HG02678 (cell line): ENCODE measurements at regions not wholly inside any gene's neighbourhood (a gene's known extent, or its start where the extent isn't known, plus 50 kb on each side); places are given as distances from the start of the nearest gene placed in this dataset.
"Not testable (repeated sequence)": the region's sequence is repeated elsewhere in the genome, so short reads cannot be mapped to it uniquely, and the experiment has no call there.

Experiments used
- ATAC-seq: cut with Tn5 transposase; IDR thresholded peaks from one replicate; pipeline ENCODE4 v1.9.1; 2021; ENCODE audit warnings: mild to moderate bottlenecking, moderate library complexity; ENCODE audit not compliant: unreplicated experiment

- no peak for ATAC-seq
Measured at GRCh38 chr10:6929148-6929830, 349.2 kb upstream of the PRKCQ start.

- no peak for ATAC-seq
Measured at GRCh38 chr10:6928586-6928985, 348.5 kb upstream of the PRKCQ start.

- no peak for ATAC-seq
Measured at GRCh38 chr10:6926971-6927370, 346.9 kb upstream of the PRKCQ start.

GRCh38 chr10:6925146-6925545, 345.1 kb upstream of the PRKCQ start:
- no peak for ATAC-seq

GRCh38 chr10:6924166-6924565, 344.1 kb upstream of the PRKCQ start:
- no peak for ATAC-seq

- not testable (repeated sequence) for ATAC-seq
Measured at GRCh38 chr10:6921026-6921425, 340.9 kb upstream of the PRKCQ start.

- ATAC-seq, result peak; percentile 99
Measured at GRCh38 chr10:6920072-6921019, 340.3 kb upstream of the PRKCQ start.

- no peak for ATAC-seq
Measured at GRCh38 chr10:6919077-6919476, 339.0 kb upstream of the PRKCQ start.

GRCh38 chr10:6918305-6918704, 338.2 kb upstream of the PRKCQ start:
- ATAC-seq, result no peak

- no peak for ATAC-seq
Measured at GRCh38 chr10:6917125-6917524, 337.0 kb upstream of the PRKCQ start.

- no peak for ATAC-seq
Measured at GRCh38 chr10:6916601-6917000, 336.5 kb upstream of the PRKCQ start.

GRCh38 chr10:6915307-6915706, 335.2 kb upstream of the PRKCQ start:
- ATAC-seq, result no peak

GRCh38 chr10:6912929-6913328, 332.9 kb upstream of the PRKCQ start:
- no peak for ATAC-seq

- no peak for ATAC-seq
Measured at GRCh38 chr10:6912424-6912823, 332.3 kb upstream of the PRKCQ start.

- no peak for ATAC-seq
Measured at GRCh38 chr10:6912021-6912420, 331.9 kb upstream of the PRKCQ start.

GRCh38 chr10:6909905-6910560, 330.0 kb upstream of the PRKCQ start:
- ATAC-seq, result no peak

GRCh38 chr10:6907877-6908530, 327.9 kb upstream of the PRKCQ start:
- no peak for ATAC-seq

GRCh38 chr10:6894405-6894804, 314.3 kb upstream of the PRKCQ start:
- ATAC-seq, result no peak

- no peak for ATAC-seq
Measured at GRCh38 chr10:6892864-6893263, 312.8 kb upstream of the PRKCQ start.

- ATAC-seq, result no peak
Measured at GRCh38 chr10:6891924-6892323, 311.8 kb upstream of the PRKCQ start.

GRCh38 chr10:6889718-6890117, 309.6 kb upstream of the PRKCQ start:
- no peak for ATAC-seq
